ENCODE measurements at regions not wholly inside any gene's neighbourhood (a gene's known extent, or its start where the extent isn't known, plus 50 kb on each side); places are given as distances from the start of the nearest gene placed in this dataset.

DNA sequence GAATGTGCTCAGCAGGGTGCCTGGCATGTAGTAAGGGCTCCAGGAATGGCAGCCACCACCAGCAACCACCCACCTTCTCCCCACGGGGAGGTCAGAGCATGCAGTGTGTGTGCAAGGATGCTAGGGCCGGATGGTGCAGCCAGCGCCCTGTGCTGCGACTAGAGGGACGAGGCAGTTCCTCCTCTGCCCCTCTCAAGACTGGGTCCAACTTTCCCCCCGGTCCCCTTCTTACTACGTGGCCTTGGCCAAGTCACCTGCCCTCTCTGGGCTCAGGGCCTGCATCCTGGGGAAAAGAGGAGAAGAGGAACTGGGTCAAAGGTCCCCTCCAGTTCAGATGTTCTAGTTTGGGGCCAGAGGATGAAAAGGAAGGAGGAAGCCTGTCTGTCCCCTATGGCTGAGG, 71.6 kb upstream of the TARDBP start:
- peaks cover 8 to 9% of the 10 kb centered on the region in 2 experiments for H3K27me3 ChIP-seq (ENCODE audit: control insufficient read depth in 2 of 2, insufficient read depth in 2 of 2, low read length in 2 of 2)
- H3K9me3 ChIP-seq (replicated peaks; ENCODE audit: control insufficient read depth, insufficient read depth, low read length), result no peaks in the 10 kb centered on the region
- H2AFZ ChIP-seq (ENCODE audit: low read depth, low read length), result no peak overlapping the region
- ChIA-PET POLR2A (no interaction called here), CTCF (no interaction called here)
- TF ChIP-seq JUN (IDR thresholded peaks at IDR 0.05; ENCODE audit: borderline replicate concordance, insufficient read depth, insufficient read length, low read depth), result no peak
- TF ChIP-seq GATA2 (IDR thresholded peaks at IDR 0.05; ENCODE audit: insufficient read depth, insufficient read length, low read depth, low read length), result no peak
- TF ChIP-seq EZH2 (IDR thresholded peaks at IDR 0.05; ENCODE audit: borderline replicate concordance, low read depth, low read length, severe bottlenecking), result no peak
- no peak for TF ChIP-seq POLR2AphosphoS5 (IDR thresholded peaks at IDR 0.05; ENCODE audit: insufficient read depth, low read depth, low read length)
- TF ChIP-seq MYC (IDR thresholded peaks at IDR 0.05; ENCODE audit: low read depth, low read length), result no peak
- TF ChIP-seq POLR2A (IDR thresholded peaks at IDR 0.05; ENCODE audit: low read depth, low read length), result no peak
- TF ChIP-seq, protein P1, sequence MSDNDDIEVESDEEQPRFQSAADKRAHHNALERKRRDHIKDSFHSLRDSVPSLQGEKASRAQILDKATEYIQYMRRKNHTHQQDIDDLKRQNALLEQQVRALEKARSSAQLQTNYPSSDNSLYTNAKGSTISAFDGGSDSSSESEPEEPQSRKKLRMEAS (IDR thresholded peaks at IDR 0.05; ENCODE audit: insufficient read depth, insufficient read length), result no peak
- TF ChIP-seq FOS (IDR thresholded peaks at IDR 0.05; ENCODE audit: borderline replicate concordance, insufficient read depth, low read length), result no peak
- TF ChIP-seq, protein P2, sequence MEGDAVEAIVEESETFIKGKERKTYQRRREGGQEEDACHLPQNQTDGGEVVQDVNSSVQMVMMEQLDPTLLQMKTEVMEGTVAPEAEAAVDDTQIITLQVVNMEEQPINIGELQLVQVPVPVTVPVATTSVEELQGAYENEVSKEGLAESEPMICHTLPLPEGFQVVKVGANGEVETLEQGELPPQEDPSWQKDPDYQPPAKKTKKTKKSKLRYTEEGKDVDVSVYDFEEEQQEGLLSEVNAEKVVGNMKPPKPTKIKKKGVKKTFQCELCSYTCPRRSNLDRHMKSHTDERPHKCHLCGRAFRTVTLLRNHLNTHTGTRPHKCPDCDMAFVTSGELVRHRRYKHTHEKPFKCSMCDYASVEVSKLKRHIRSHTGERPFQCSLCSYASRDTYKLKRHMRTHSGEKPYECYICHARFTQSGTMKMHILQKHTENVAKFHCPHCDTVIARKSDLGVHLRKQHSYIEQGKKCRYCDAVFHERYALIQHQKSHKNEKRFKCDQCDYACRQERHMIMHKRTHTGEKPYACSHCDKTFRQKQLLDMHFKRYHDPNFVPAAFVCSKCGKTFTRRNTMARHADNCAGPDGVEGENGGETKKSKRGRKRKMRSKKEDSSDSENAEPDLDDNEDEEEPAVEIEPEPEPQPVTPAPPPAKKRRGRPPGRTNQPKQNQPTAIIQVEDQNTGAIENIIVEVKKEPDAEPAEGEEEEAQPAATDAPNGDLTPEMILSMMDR (IDR thresholded peaks at IDR 0.05; ENCODE audit: extremely low read depth in 1 of 2, insufficient read depth in 1 of 2, low read depth in 1 of 2, low read length in 2 of 2), result no peak
- no peaks in the 10 kb centered on the region for H4K20me1 ChIP-seq (replicated peaks; ENCODE audit: control insufficient read depth, extremely low read depth, insufficient read depth, low read length)
- DNase-seq (ENCODE audit: low read depth, low spot score), result no peak
- no peak for FAIRE-seq
- BruUV-seq (replicated peaks), result no TSS peak
- H3K4me3 ChIP-seq (replicated peaks in 1 of 3; ENCODE audit: insufficient read depth in 1 of 3, low read depth in 1 of 3, low read length in 3 of 3), result no peak overlapping the region
- H3K79me2 ChIP-seq (ENCODE audit: control insufficient read depth, insufficient read depth, low read length), result no peaks in the 10 kb centered on the region
- no peak overlapping the region for H3K9ac ChIP-seq (replicated peaks; ENCODE audit: extremely low read depth, insufficient read depth, low read length)
- H3K4me2 ChIP-seq (ENCODE audit: insufficient read depth, low read length), result no peak overlapping the region
- intact Hi-C loops (cut with micrococcal nuclease), result no loop called here
- H3K27ac ChIP-seq (ENCODE audit: insufficient read depth, low read depth, low read length), result no peak overlapping the region
- no peaks in the 10 kb centered on the region for H3K36me3 ChIP-seq (ENCODE audit: control insufficient read depth in 2 of 2, extremely low read depth in 1 of 2, insufficient read depth in 2 of 2, low read length in 2 of 2)
- no peaks in the 10 kb centered on the region for H3K9me1 ChIP-seq (replicated peaks; ENCODE audit: control insufficient read depth, extremely low read depth, insufficient read depth, low read length)
- dilution Hi-C loops (cut with MboI; ENCODE audit: extremely low pct_ligation_motif_present, low sequenced_read_pairs), result no loop called here
- H3K4me1 ChIP-seq (ENCODE audit: control insufficient read depth, extremely low read depth, insufficient read depth, low read length), result no peaks in the 10 kb centered on the region
